HepG2 (cell line): ENCODE measurements at regions not wholly inside any gene's neighbourhood (a gene's known extent, or its start where the extent isn't known, plus 50 kb on each side); places are given as distances from the start of the nearest gene placed in this dataset.
"Not testable (repeated sequence)": the region's sequence is repeated elsewhere in the genome, so short reads cannot be mapped to it uniquely, and the experiment has no call there.

Experiments used
- ATAC-seq: fragments of 200-7000 bp; cut with Tn5 transposase; 3 replicates; pipeline ENCODE4 v1.9.1; 2020; ENCODE audit warnings: mild to moderate bottlenecking, moderate library complexity
- BruUV-seq: library from RNA; stranded (reverse); fragments of 400-500 nt; replicated peaks from 2 replicates; lab custom pipeline; 2021; lab: Mats Ljungman, UMichigan
- CTCF ChIA-PET: fragments of 300-600 bp; formaldehyde crosslinking; extraction: SDS; loops from one replicate; lab custom pipeline; 2021; ENCODE audit warnings: low total read pairs, inconsistent platforms, low intra/inter-chr PET ratio; lab: Yijun Ruan, JAX
- POLR2A ChIA-PET: fragments of 350-600 bp; sonication (Branson Sonifier 250); formaldehyde crosslinking; loops from one replicate; lab custom pipeline; 2020; ENCODE audit warnings: antibody characterized with exemption, inconsistent platforms; lab: Yijun Ruan, JAX
- DNase-seq: peaks from one replicate; pipeline ENCODE4 v3.0.0-alpha.2; 2015; ENCODE audit warnings: low spot score
- FAIRE-seq: peaks from 3 replicates; lab custom pipeline; 2011; peaks lifted over from hg19 to GRCh38; lab: Jason Lieb, UNC
- H2AFZ ChIP-seq: one replicate; pipeline ENCODE4 v1.6.1; 2011; ENCODE audit warnings: low read length, inconsistent platforms
- H3K27ac ChIP-seq: fragments of 300-600 bp; 3 replicates; pipeline ENCODE4 v1.8.0; 2011; ENCODE audit warnings: mixed run types, mild to moderate bottlenecking, mixed read lengths, low read length, inconsistent platforms; ENCODE audit not compliant: insufficient read depth; ENCODE audit errors: extremely low read length
- H3K27me3 ChIP-seq, 2 experiments: fragments of 200-600 bp in 1 of 2; 2 replicates in 1 of 2; 3 replicates in 1 of 2; pipeline versions ENCODE4 v1.6.0 to v1.8.0; 2011; ENCODE audit warnings: low read length in 2 of 2, mild to moderate bottlenecking in 2 of 2, moderate library complexity in 2 of 2, inconsistent platforms in 1 of 2; ENCODE audit not compliant: insufficient read depth in 2 of 2, control insufficient read depth in 1 of 2
- H3K36me3 ChIP-seq, 2 experiments: fragments of 200-600 bp in 1 of 2; replicated peaks in 1 of 2; 2 replicates in 1 of 2; 3 replicates in 1 of 2; pipeline versions ENCODE4 v1.5.1 to v1.8.0; 2011; ENCODE audit warnings: low read length in 2 of 2, inconsistent platforms in 1 of 2; ENCODE audit not compliant: insufficient read depth in 2 of 2, control insufficient read depth in 1 of 2
- H3K4me1 ChIP-seq: 2 replicates; pipeline ENCODE4 v1.5.1; 2012; ENCODE audit warnings: low read length, inconsistent platforms; ENCODE audit not compliant: insufficient read depth
- H3K4me2 ChIP-seq: 2 replicates; pipeline ENCODE4 v1.6.0; 2011; ENCODE audit warnings: low read depth, low read length, inconsistent platforms
- H3K4me3 ChIP-seq, 3 experiments: fragments of 200-600 bp in 1 of 3; sonication (generic), shearing (Covaris generic) in 1 of 3; replicated peaks in 1 of 3; 2 replicates each; pipeline ENCODE4 v1.5.1; 2011 to 2016; ENCODE audit warnings: low read length in 3 of 3, inconsistent platforms in 2 of 3, low read depth in 2 of 3, mild to moderate bottlenecking in 2 of 3, control low read depth in 1 of 3, mixed read lengths in 1 of 3; ENCODE audit not compliant: insufficient read depth in 1 of 3
- H3K79me2 ChIP-seq: one replicate; pipeline ENCODE4 v1.6.1; 2011; ENCODE audit warnings: low read length, inconsistent platforms; ENCODE audit not compliant: insufficient read depth
- H3K9ac ChIP-seq: 2 replicates; pipeline ENCODE4 v1.6.0; 2011; ENCODE audit warnings: mild to moderate bottlenecking, low read depth, low read length, inconsistent platforms; ENCODE audit not compliant: insufficient read depth
- H3K9me3 ChIP-seq: 2 replicates; pipeline ENCODE4 v1.5.1; 2012; ENCODE audit warnings: mild to moderate bottlenecking, low read length
- H4K20me1 ChIP-seq: 2 replicates; pipeline ENCODE4 v1.6.0; 2011; ENCODE audit warnings: inconsistent platforms, mild to moderate bottlenecking, low read length, moderate library complexity; ENCODE audit not compliant: insufficient read depth
- WGBS: methylation state at CpG from one replicate; pipeline ENCODE4 v1.1.6; 2017; ENCODE audit warnings: low lambda C conversion rate; 5-methylcytosine and 5-hydroxymethylcytosine counted together
- in situ Hi-C: cut with HindIII; loops from 2 replicates; pipeline ENCODE4 v1.10.0; 2017; ENCODE audit warnings: low pct_unique_long_range_greater_than_20kb; ENCODE audit not compliant: extremely low pct_ligation_motif_present
- intact Hi-C: fragments of 100-400 bp; cut with micrococcal nuclease; formaldehyde crosslinking; loops from one replicate; pipeline ENCODE4 v1.10.0; 2022; ENCODE audit not compliant: unreplicated experiment

DNA sequence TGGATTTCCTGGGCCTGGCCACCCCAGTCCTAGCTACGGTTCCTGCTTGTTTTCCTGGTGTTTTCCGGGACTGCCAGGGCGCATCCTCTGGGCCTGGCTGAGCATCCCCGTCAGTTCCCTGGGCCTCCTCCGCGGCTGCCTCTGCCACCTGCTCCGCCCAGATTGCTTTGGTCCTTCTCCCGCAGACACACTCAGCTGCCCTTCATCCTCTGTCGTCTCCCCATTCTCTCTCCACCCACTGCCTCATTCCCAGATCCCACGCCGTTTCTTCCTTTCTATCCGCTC lies 153.2 kb upstream of the NBPF19 start:
- intact Hi-C loops, H3K9ac ChIP-seq, DNase-seq, FAIRE-seq, H3K27ac ChIP-seq, in situ Hi-C loops, H3K9me3 ChIP-seq, H3K36me3 ChIP-seq, H3K27me3 ChIP-seq, BruUV-seq, POLR2A ChIA-PET, CTCF ChIA-PET, H2AFZ ChIP-seq, ATAC-seq, H3K4me2 ChIP-seq, H3K4me3 ChIP-seq, H4K20me1 ChIP-seq, H3K4me1 ChIP-seq, H3K79me2 ChIP-seq: not testable (repeated sequence)
- no CpG with 5 or more reads among the region's 12 CpGs for WGBS

DNA sequence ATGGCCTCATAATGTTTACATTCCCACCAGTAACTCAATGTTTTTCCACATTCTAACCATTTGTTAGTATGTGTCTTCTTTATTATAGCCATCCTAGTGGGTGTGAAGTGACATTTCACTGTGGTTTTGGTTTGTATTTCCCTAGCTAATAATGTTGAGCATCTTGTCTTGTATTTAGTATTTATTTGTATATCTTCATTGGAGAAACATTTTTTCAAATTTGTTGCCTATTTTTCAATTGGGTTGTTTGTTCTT lies 144.8 kb upstream of the NBPF19 start:
- H3K4me2 ChIP-seq, CTCF ChIA-PET, DNase-seq, POLR2A ChIA-PET, FAIRE-seq, H4K20me1 ChIP-seq, H3K9ac ChIP-seq, intact Hi-C loops, BruUV-seq, H3K4me1 ChIP-seq, ATAC-seq, H3K27ac ChIP-seq, H3K4me3 ChIP-seq, in situ Hi-C loops, H3K36me3 ChIP-seq, H3K9me3 ChIP-seq, H3K79me2 ChIP-seq, H2AFZ ChIP-seq, H3K27me3 ChIP-seq: not testable (repeated sequence)

DNA sequence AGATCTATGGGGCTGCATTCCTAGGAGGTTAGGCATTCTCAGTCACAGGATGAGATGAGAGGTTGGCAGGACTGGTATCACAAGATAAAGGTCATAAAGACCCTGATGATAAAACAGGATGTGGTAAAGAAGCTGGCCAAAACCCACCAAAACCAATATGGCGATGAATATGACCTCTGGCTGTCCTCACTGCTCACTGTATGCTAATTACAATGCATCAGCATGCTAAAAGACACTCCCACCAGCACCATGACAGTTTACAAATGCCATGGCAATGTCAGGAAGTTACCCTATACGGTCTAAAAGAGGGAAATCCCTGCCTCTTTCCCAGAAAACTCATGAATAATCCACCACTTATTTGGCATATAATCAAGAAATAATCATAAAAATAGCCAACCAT lies 138.8 kb upstream of the NBPF19 start:
- intact Hi-C loops, CTCF ChIA-PET: not testable (repeated sequence)

DNA sequence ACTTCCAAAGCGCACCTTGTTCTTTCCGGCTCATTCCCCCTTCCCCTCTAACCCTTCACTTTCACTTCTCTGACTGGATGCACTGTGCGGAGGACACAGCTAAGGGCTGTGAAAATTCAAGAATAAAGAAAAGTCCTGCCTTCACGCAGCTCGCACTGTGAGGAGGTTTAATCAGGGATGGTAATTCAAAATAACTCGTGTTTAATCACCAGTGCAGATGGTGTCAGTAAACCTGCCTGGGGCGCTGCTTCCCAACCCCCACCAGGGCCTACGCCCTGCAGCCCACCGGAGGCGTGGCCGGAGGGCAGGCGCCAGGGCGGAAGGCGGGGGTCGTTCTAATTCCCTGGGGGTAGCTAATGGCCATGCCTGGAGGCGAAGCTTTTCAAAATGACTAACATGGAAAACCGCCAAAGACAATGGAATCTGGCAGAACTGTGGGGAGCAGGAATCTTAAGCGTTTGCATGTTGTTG lies 136.6 kb upstream of the NBPF19 start:
- H3K9me3 ChIP-seq, H2AFZ ChIP-seq, DNase-seq, H3K36me3 ChIP-seq, H3K4me2 ChIP-seq, intact Hi-C loops, H3K79me2 ChIP-seq, POLR2A ChIA-PET, FAIRE-seq, H3K9ac ChIP-seq, H4K20me1 ChIP-seq, CTCF ChIA-PET, H3K4me1 ChIP-seq, BruUV-seq, H3K4me3 ChIP-seq, H3K27me3 ChIP-seq, in situ Hi-C loops, H3K27ac ChIP-seq: not testable (repeated sequence)
- peak; percentile 81 for ATAC-seq
- no CpG with 5 or more reads among the region's 18 CpGs for WGBS

More for the DNA sequence above, 138.8 kb upstream of the NBPF19 start:
- DNase-seq, in situ Hi-C loops, H3K27ac ChIP-seq, H3K4me3 ChIP-seq, H2AFZ ChIP-seq, BruUV-seq, H3K9me3 ChIP-seq, H3K4me2 ChIP-seq, H3K9ac ChIP-seq, H3K79me2 ChIP-seq, ATAC-seq, H3K27me3 ChIP-seq, H4K20me1 ChIP-seq, FAIRE-seq, POLR2A ChIA-PET, H3K36me3 ChIP-seq, H3K4me1 ChIP-seq: not testable (repeated sequence)
- no CpG with 5 or more reads among the region's 2 CpGs for WGBS

- in situ Hi-C loops, H3K27ac ChIP-seq, H2AFZ ChIP-seq, intact Hi-C loops, H3K9me3 ChIP-seq, H3K79me2 ChIP-seq, DNase-seq, H3K4me3 ChIP-seq, H3K27me3 ChIP-seq, BruUV-seq, H3K4me1 ChIP-seq, POLR2A ChIA-PET, H3K36me3 ChIP-seq, H4K20me1 ChIP-seq, H3K9ac ChIP-seq, ATAC-seq, H3K4me2 ChIP-seq, CTCF ChIA-PET, FAIRE-seq: not testable (repeated sequence)
- no CpG with 5 or more reads among the region's 7 CpGs for WGBS
Measured at GRCh38 chr1:149338698-149339097, 136.1 kb upstream of the NBPF19 start.
